Keratinocyte (primary cell): ENCODE measurements at regions not wholly inside any gene's neighbourhood (a gene's known extent, or its start where the extent isn't known, plus 50 kb on each side); places are given as distances from the start of the nearest gene placed in this dataset.

Experiments
- CTCF ChIP-seq, 3 experiments: IDR thresholded peaks in 1 of 3; conservative IDR thresholded peaks in 1 of 3; optimal IDR thresholded peaks in 1 of 3; 2 replicates in 2 of 3; 3 replicates in 1 of 3; pipeline versions ENCODE3 to v1.5.1; 2011; ENCODE audit warnings: low read length in 3 of 3, mild to moderate bottlenecking in 3 of 3, moderate library complexity in 2 of 3, control low read depth in 1 of 3, inconsistent platforms in 1 of 3; ENCODE audit not compliant: insufficient read depth in 2 of 3; ENCODE audit errors: extremely low read depth in 1 of 3
- EZH2 ChIP-seq: IDR thresholded peaks from one replicate; pipeline ENCODE4 v1.6.1; 2012; ENCODE audit warnings: inconsistent platforms, mild to moderate bottlenecking, low read length, moderate library complexity

GRCh38 chr3:5757213-5757804 lies 569.8 kb downstream of the EDEM1 start:
- TF ChIP-seq CTCF (optimal IDR thresholded peaks at IDR 0.05 in 1 of 3, IDR thresholded peaks at IDR 0.05 in 1 of 3, conservative IDR thresholded peaks at IDR 0.05 in 1 of 3; ENCODE audit: extremely low read depth in 1 of 3, insufficient read depth in 2 of 3, low read length in 3 of 3) (no peak), EZH2 (no peak)
